H1 (cell line): ENCODE measurements at regions not wholly inside any gene's neighbourhood (a gene's known extent, or its start where the extent isn't known, plus 50 kb on each side); places are given as distances from the start of the nearest gene placed in this dataset.

Experiments used
- CTCF ChIA-PET: fragments of 300-600 bp; sonication (Branson Sonifier 250); formaldehyde crosslinking; loops from one replicate; lab custom pipeline; 2021; ENCODE audit not compliant: partially characterized antibody; lab: Charles Lee
- POLR2A ChIA-PET: fragments of 300-600 bp; sonication (Branson Sonifier 250); formaldehyde crosslinking; loops from one replicate; lab custom pipeline; 2021; ENCODE audit warnings: inconsistent platforms; ENCODE audit not compliant: partially characterized antibody; lab: Charles Lee
- DNase-seq, 2 experiments: peaks; one replicate each; pipeline versions ENCODE4 v3.0.0 to v3.0.0-alpha.2; 2010 to 2022; ENCODE audit warnings: low spot score in 2 of 2, low read depth in 1 of 2, mixed read lengths in 1 of 2
- FAIRE-seq: peaks from 2 replicates; lab custom pipeline; 2011; peaks lifted over from hg19 to GRCh38; lab: Jason Lieb, UNC
- H2AFZ ChIP-seq: 2 replicates; pipeline ENCODE4 v1.8.1; 2012; ENCODE audit warnings: low read length, inconsistent platforms
- H2AK5ac ChIP-seq: 2 replicates; pipeline ENCODE4 v1.6.1; 2013; ENCODE audit warnings: low read depth, low read length
- H2BK120ac ChIP-seq: replicated peaks from 2 replicates; pipeline ENCODE3; 2013; ENCODE audit warnings: low read depth, low read length, inconsistent platforms
- H2BK12ac ChIP-seq: 2 replicates; pipeline ENCODE4 v1.6.1; 2013; ENCODE audit warnings: low read depth, low read length
- H2BK15ac ChIP-seq: 2 replicates; pipeline ENCODE4 v1.6.1; 2013; ENCODE audit warnings: low read length
- H2BK20ac ChIP-seq: 2 replicates; pipeline ENCODE4 v1.6.1; 2013; ENCODE audit warnings: low read length
- H2BK5ac ChIP-seq: 2 replicates; pipeline ENCODE4 v1.6.1; 2013; ENCODE audit warnings: low read depth, low read length
- H3K14ac ChIP-seq: 2 replicates; pipeline ENCODE4 v1.6.1; 2013; ENCODE audit warnings: inconsistent platforms; ENCODE audit not compliant: insufficient read length
- H3K18ac ChIP-seq: 2 replicates; pipeline ENCODE4 v1.6.1; 2013; ENCODE audit warnings: low read length; ENCODE audit errors: extremely low read depth
- H3K23ac ChIP-seq: 2 replicates; pipeline ENCODE4 v1.6.1; 2013; ENCODE audit warnings: inconsistent platforms; ENCODE audit not compliant: insufficient read length
- H3K23me2 ChIP-seq: 2 replicates; pipeline ENCODE4 v1.6.1; 2013; ENCODE audit warnings: low read depth, low read length
- H3K27ac ChIP-seq: 2 replicates; pipeline ENCODE4 v1.6.1; 2011; ENCODE audit warnings: low read depth, low read length, inconsistent platforms
- H3K27me3 ChIP-seq, 4 experiments: replicated peaks in 1 of 4; 1 replicate in 1 of 4; 2 replicates in 3 of 4; pipeline versions ENCODE4 v1.6.1 to v1.8.1; 2011 to 2013; ENCODE audit warnings: low read length in 3 of 4, mild to moderate bottlenecking in 3 of 4, inconsistent platforms in 2 of 4, mixed read lengths in 2 of 4, moderate library complexity in 1 of 4; ENCODE audit not compliant: control insufficient read depth in 3 of 4, insufficient read depth in 3 of 4; ENCODE audit errors: extremely low read depth in 1 of 4
- H3K36me3 ChIP-seq, 4 experiments: 2 replicates each; pipeline versions ENCODE4 v1.6.1 to v1.8.1; 2011 to 2013; ENCODE audit warnings: mild to moderate bottlenecking in 4 of 4, low read length in 3 of 4, moderate library complexity in 2 of 4, control low read depth in 1 of 4, inconsistent platforms in 1 of 4; ENCODE audit not compliant: insufficient read depth in 4 of 4, control insufficient read depth in 2 of 4
- H3K4ac ChIP-seq: replicated peaks from 2 replicates; pipeline ENCODE3; 2013; ENCODE audit warnings: low read length, low read depth, mixed read lengths, inconsistent platforms; ENCODE audit not compliant: insufficient read length
- H3K4me1 ChIP-seq, 4 experiments: replicated peaks in 1 of 4; 1 replicate in 1 of 4; 2 replicates in 3 of 4; pipeline versions ENCODE4 v1.6.1 to v1.8.1; 2011 to 2013; ENCODE audit warnings: low read length in 3 of 4, inconsistent platforms in 2 of 4, mixed read lengths in 1 of 4; ENCODE audit not compliant: insufficient read depth in 4 of 4, control insufficient read depth in 3 of 4
- H3K4me2 ChIP-seq, 2 experiments: 2 replicates each; pipeline versions ENCODE4 v1.6.1 to v1.8.1; 2011 to 2013; ENCODE audit warnings: low read depth in 2 of 2, low read length in 2 of 2, control low read depth in 1 of 2, inconsistent platforms in 1 of 2, mild to moderate bottlenecking in 1 of 2; ENCODE audit not compliant: insufficient read depth in 1 of 2
- H3K4me3 ChIP-seq, 4 experiments: fragments of 200-600, 300-600 bp in 1 of 4; sonication (generic), shearing (Covaris generic), sonication (Bioruptor Twin) in 1 of 4; 2 replicates each; pipeline versions ENCODE4 v1.5.1 to v1.8.1; 2011 to 2016; ENCODE audit warnings: low read length in 4 of 4, low read depth in 3 of 4, control low read depth in 2 of 4, inconsistent platforms in 2 of 4, mild to moderate bottlenecking in 2 of 4, mixed read lengths in 1 of 4, moderate library complexity in 1 of 4; ENCODE audit not compliant: insufficient read depth in 2 of 4; ENCODE audit errors: extremely low read depth in 1 of 4
- H3K56ac ChIP-seq: replicated peaks from 2 replicates; pipeline ENCODE3; 2013; ENCODE audit warnings: low read depth, mild to moderate bottlenecking, mixed read lengths, low read length, inconsistent platforms; ENCODE audit not compliant: insufficient read length
- H3K79me1 ChIP-seq: 2 replicates; pipeline ENCODE4 v1.6.1; 2013; ENCODE audit warnings: low read depth, low read length, control low read depth
- H3K79me2 ChIP-seq, 2 experiments: 2 replicates each; pipeline versions ENCODE4 v1.6.1 to v1.8.1; 2012 to 2013; ENCODE audit warnings: low read length in 2 of 2, mild to moderate bottlenecking in 2 of 2, inconsistent platforms in 1 of 2; ENCODE audit not compliant: insufficient read depth in 2 of 2, control insufficient read depth in 1 of 2
- H3K9ac ChIP-seq, 4 experiments: replicated peaks in 1 of 4; 1 replicate in 1 of 4; 2 replicates in 3 of 4; pipeline versions ENCODE4 v1.6.1 to v1.8.1; 2011 to 2013; ENCODE audit warnings: low read depth in 3 of 4, low read length in 3 of 4, control low read depth in 2 of 4, mild to moderate bottlenecking in 2 of 4, moderate library complexity in 2 of 4, inconsistent platforms in 1 of 4; ENCODE audit errors: extremely low read depth in 1 of 4
- H3K9me3 ChIP-seq, 2 experiments: 2 replicates each; pipeline versions ENCODE4 v1.6.1 to v1.8.1; 2012 to 2013; ENCODE audit warnings: mild to moderate bottlenecking in 2 of 2, moderate library complexity in 2 of 2, control low read depth in 1 of 2, inconsistent platforms in 1 of 2, low read depth in 1 of 2, low read length in 1 of 2, mixed read lengths in 1 of 2; ENCODE audit not compliant: insufficient read depth in 2 of 2
- H4K20me1 ChIP-seq, 2 experiments: replicated peaks in 1 of 2; 2 replicates each; pipeline versions ENCODE3 to v1.8.1; 2011 to 2013; ENCODE audit warnings: inconsistent platforms in 2 of 2, low read length in 2 of 2, mild to moderate bottlenecking in 1 of 2; ENCODE audit not compliant: insufficient read depth in 2 of 2, control insufficient read depth in 1 of 2
- H4K5ac ChIP-seq: 2 replicates; pipeline ENCODE4 v1.6.1; 2013; ENCODE audit warnings: low read length, low read depth, mixed read lengths, inconsistent platforms; ENCODE audit not compliant: insufficient read length
- H4K8ac ChIP-seq: 2 replicates; pipeline ENCODE4 v1.8.0; 2013; ENCODE audit warnings: mild to moderate bottlenecking, moderate library complexity, low read length, inconsistent platforms; ENCODE audit not compliant: insufficient read depth; ENCODE audit errors: extremely low read depth
- H4K91ac ChIP-seq: replicated peaks from 2 replicates; pipeline ENCODE3; 2013; ENCODE audit warnings: low read length, mixed read lengths, inconsistent platforms; ENCODE audit not compliant: insufficient read length
- ASH2L ChIP-seq: fragments of 200-600, 300-600 bp; sonication (generic); IDR thresholded peaks from one replicate; pipeline ENCODE4 v1.7.1; 2017; ENCODE audit warnings: low read length
- ATF3 ChIP-seq: IDR thresholded peaks from 2 replicates; pipeline ENCODE4 v1.6.1; 2011; ENCODE audit warnings: low read depth, mild to moderate bottlenecking, low read length; ENCODE audit not compliant: insufficient read depth
- CHD1 ChIP-seq: IDR thresholded peaks from 2 replicates; pipeline ENCODE4 v1.6.1; 2012; ENCODE audit warnings: low read depth, low read length, improper control_type of control experiment
- CTBP2 ChIP-seq: IDR thresholded peaks from 2 replicates; pipeline ENCODE4 v1.7.0; 2011; ENCODE audit warnings: borderline replicate concordance, mild to moderate bottlenecking, moderate library complexity, mixed read lengths, low read length; ENCODE audit not compliant: insufficient read depth, insufficient read length
- EGR1 ChIP-seq: IDR thresholded peaks from 2 replicates; pipeline ENCODE4 v1.6.1; 2011; ENCODE audit warnings: low read depth, low read length, borderline replicate concordance
- GTF2F1 ChIP-seq: IDR thresholded peaks from 2 replicates; pipeline ENCODE4 v1.6.1; 2012; ENCODE audit warnings: low read depth, low read length, improper control_type of control experiment, borderline replicate concordance
- MAX ChIP-seq: IDR thresholded peaks from 2 replicates; pipeline ENCODE4 v1.6.1; 2012; ENCODE audit warnings: inconsistent platforms
- POU5F1 ChIP-seq: IDR thresholded peaks from 2 replicates; pipeline ENCODE4 v1.6.1; 2011; ENCODE audit warnings: low read depth, mild to moderate bottlenecking, low read length, moderate library complexity
- RNF2 ChIP-seq: fragments of 200-900, 300-1000 bp; sonication (generic); IDR thresholded peaks from 2 replicates; pipeline ENCODE4 v1.7.1; 2016; ENCODE audit warnings: borderline replicate concordance, low read depth, mild to moderate bottlenecking, antibody characterized with exemption, low read length; ENCODE audit not compliant: poor library complexity, severe bottlenecking; ENCODE audit errors: missing control alignments
- RXRA ChIP-seq: IDR thresholded peaks from 2 replicates; pipeline ENCODE4 v1.6.1; 2011; ENCODE audit warnings: low read depth, mild to moderate bottlenecking, low read length, moderate library complexity; ENCODE audit not compliant: insufficient read depth
- SIN3A ChIP-seq, 2 experiments: IDR thresholded peaks in 1 of 2; conservative IDR thresholded peaks in 1 of 2; 2 replicates each; pipeline ENCODE4 v1.6.1; 2011 to 2012; ENCODE audit warnings: low read length in 2 of 2, improper control_type of control experiment in 1 of 2, low read depth in 1 of 2, mild to moderate bottlenecking in 1 of 2
- SRF ChIP-seq: IDR thresholded peaks from 2 replicates; pipeline ENCODE4 v1.6.1; 2011; ENCODE audit warnings: mild to moderate bottlenecking, low read depth, low read length, moderate library complexity
- SUZ12 ChIP-seq: fragments of 200-600 bp; sonication (generic); IDR thresholded peaks from 2 replicates; pipeline ENCODE4 v1.6.1; 2012; ENCODE audit warnings: mild to moderate bottlenecking, inconsistent platforms, low read length, moderate library complexity, mixed read lengths
- TBP ChIP-seq: IDR thresholded peaks from 2 replicates; pipeline ENCODE4 v1.6.1; 2011; ENCODE audit warnings: low read depth, low read length, improper control_type of control experiment
- WGBS, 2 experiments: shearing (Covaris generic) in 1 of 2; methylation state at CpG; one replicate each; pipeline versions ENCODE4 v1.1.6 to v1.1.7; 2013 to 2015; ENCODE audit warnings: low lambda C conversion rate in 2 of 2, mixed read lengths in 2 of 2, inconsistent platforms in 1 of 2, low coverage in 1 of 2, missing lambda C conversion rate in 1 of 2; ENCODE audit not compliant: insufficient replicate concordance in 2 of 2, insufficient coverage in 1 of 2, insufficient read length in 1 of 2; ENCODE audit errors: extremely low coverage in 1 of 2, missing lambda C conversion rate in 1 of 2; 5-methylcytosine and 5-hydroxymethylcytosine counted together

- H3K23ac ChIP-seq = no peak overlapping the region
- H2BK15ac ChIP-seq = no peak overlapping the region
- no peak overlapping the region for H3K9ac ChIP-seq
- no peak for DNase-seq
- H2BK12ac ChIP-seq = no peak overlapping the region
- H3K79me2 ChIP-seq = no peaks in the 10 kb centered on the region
- no peak overlapping the region for H4K5ac ChIP-seq
- H3K4ac ChIP-seq = no peak overlapping the region
- H4K20me1 ChIP-seq = no peaks in the 10 kb centered on the region
- no peak overlapping the region for H4K8ac ChIP-seq
- no peak overlapping the region for H3K4me2 ChIP-seq
- H2BK5ac ChIP-seq = no peak overlapping the region
- no peaks in the 10 kb centered on the region for H3K23me2 ChIP-seq
- H3K14ac ChIP-seq = no peak overlapping the region
- no peak overlapping the region for H2BK20ac ChIP-seq
- H3K36me3 ChIP-seq = no peaks in the 10 kb centered on the region
- no peak overlapping the region for H2BK120ac ChIP-seq
- H4K91ac ChIP-seq = no peak overlapping the region
- no peak overlapping the region for H2AK5ac ChIP-seq
- H3K4me1 ChIP-seq = no peaks in the 10 kb centered on the region
- H3K27me3 ChIP-seq = no peaks in the 10 kb centered on the region
- no peaks in the 10 kb centered on the region for H3K79me1 ChIP-seq
- POLR2A ChIA-PET = no interaction called here
- H3K4me3 ChIP-seq = no peak overlapping the region
- WGBS, 2 experiments = 88% methylated on average over 1 of the region's 1 CpG; no CpG with 5 or more reads in 1 of the 2 experiments
- FAIRE-seq = no peak
- CTCF ChIA-PET = interaction anchor here (0.6 to 2.4 kb wide), 14 partner anchors 11 to 493 kb away, joined by 3 to 21 read pairs (median 6); no protein-coding TSS in a partner anchor
- H3K18ac ChIP-seq = no peak overlapping the region
- H3K9me3 ChIP-seq = no peaks in the 10 kb centered on the region
- H2AFZ ChIP-seq = no peak overlapping the region
- no peak overlapping the region for H3K27ac ChIP-seq
- H3K56ac ChIP-seq = no peak overlapping the region
- TF ChIP-seq ASH2L (no peak), TBP (no peak), MAX (no peak), CHD1 (no peak), POU5F1 (no peak), RXRA (no peak), CTBP2 (no peak), SUZ12 (no peak), SRF (no peak), SIN3A (conservative IDR thresholded peaks at IDR 0.05 in 1 of 2, IDR thresholded peaks at IDR 0.05 in 1 of 2; ENCODE audit: low read depth in 1 of 2, low read length in 2 of 2) (no peak), RNF2 (no peak), GTF2F1 (no peak), ATF3 (no peak), EGR1 (no peak)
Observed at GRCh38 chr18:2082676-2083075, 488.6 kb downstream of the METTL4 start.
